GM13976 (cell line): ENCODE measurements at regions not wholly inside any gene's neighbourhood (a gene's known extent, or its start where the extent isn't known, plus 50 kb on each side); places are given as distances from the start of the nearest gene placed in this dataset.

Source experiments
- DNase-seq: peaks from one replicate; pipeline ENCODE4 v3.0.0; 2012; ENCODE audit warnings: low spot score
- CTCF ChIP-seq: IDR thresholded peaks from 2 replicates; pipeline ENCODE4 v1.5.1; 2012; ENCODE audit warnings: borderline replicate concordance, mild to moderate bottlenecking; ENCODE audit not compliant: insufficient read depth; ENCODE audit errors: extremely low read depth, missing control alignments, control extremely low read depth
- in situ Hi-C: fragments of 300-500 bp; cut with MboI; formaldehyde crosslinking; loops from one replicate; pipeline ENCODE4 v1.12.0; 2022; ENCODE audit warnings: low sequenced_read_pairs, mixed read lengths, inconsistent platforms; ENCODE audit not compliant: unreplicated experiment

GRCh38 chr6:24056567-24056966, 69.4 kb upstream of the NRSN1 start:
- DNase-seq = no peak
- no peak for TF ChIP-seq CTCF
- in situ Hi-C loops = no loop called here

GRCh38 chr6:24057030-24057429, 69.0 kb upstream of the NRSN1 start:
- DNase-seq = no peak
- in situ Hi-C loops = no loop called here
- no peak for TF ChIP-seq CTCF

- peak; percentile 48 for DNase-seq
- no peak for TF ChIP-seq CTCF
- in situ Hi-C loops = loop anchor here (10.0 kb wide), 1 partner anchor 144 kb away; no protein-coding TSS in a partner anchor
These were observed 64.8 kb upstream of the NRSN1 start for GRCh38 chr6:24060982-24061754.

- TF ChIP-seq CTCF = peak; percentile 23
- DNase-seq = no peak
- in situ Hi-C loops = loop anchor here (10.0 kb wide), 1 partner anchor 141 kb away; no protein-coding TSS in a partner anchor
These were observed 61.9 kb upstream of the NRSN1 start for GRCh38 chr6:24064106-24064505.

GRCh38 chr6:24064832-24065231, 61.2 kb upstream of the NRSN1 start:
- TF ChIP-seq CTCF = no peak
- in situ Hi-C loops = loop anchor here (10.0 kb wide), 1 partner anchor 140 kb away; no protein-coding TSS in a partner anchor
- no peak for DNase-seq

- in situ Hi-C loops = loop anchor here (10.0 kb wide), 1 partner anchor 135 kb away; no protein-coding TSS in a partner anchor
- no peak for TF ChIP-seq CTCF
- no peak for DNase-seq
These were observed 56.5 kb upstream of the NRSN1 start for GRCh38 chr6:24069526-24069925.
